Ascending aorta (tissue), 2 donors: ENCODE measurements at regions not wholly inside any gene's neighbourhood (a gene's known extent, or its start where the extent isn't known, plus 50 kb on each side); places are given as distances from the start of the nearest gene placed in this dataset.

ENCODE experiments used
- DNase-seq, 2 donors: peaks; one replicate each; pipeline ENCODE4 v3.0.0-alpha.2; 2019; ENCODE audit warnings: low spot score in 2 of 2
- H3K27ac ChIP-seq, 2 donors: fragments of 200-600 bp; sonication (generic); one replicate each; pipeline ENCODE4 v1.5.1; 2016 to 2017; ENCODE audit warnings: mild to moderate bottlenecking in 1 of 2
- H3K27me3 ChIP-seq: fragments of 200-600 bp; sonication (generic); one replicate; pipeline ENCODE4 v1.5.1; 2017
- H3K36me3 ChIP-seq, 2 donors: fragments of 200-600 bp; sonication (generic); one replicate each; pipeline ENCODE4 v1.5.1; 2016
- H3K4me1 ChIP-seq, 2 donors: fragments of 200-600 bp; sonication (generic); one replicate each; pipeline ENCODE4 v1.5.1; 2016 to 2017; ENCODE audit warnings: mild to moderate bottlenecking in 1 of 2
- H3K4me3 ChIP-seq, 2 donors: fragments of 200-600 bp; sonication (generic); one replicate each; pipeline ENCODE4 v1.5.1; 2016 to 2017; ENCODE audit warnings: mild to moderate bottlenecking in 1 of 2
- H3K9me3 ChIP-seq, 2 donors: fragments of 200-600 bp; sonication (generic); one replicate each; pipeline ENCODE4 v1.5.1; 2016
- intact Hi-C: fragments of 100-400 bp; cut with DNase I; formaldehyde crosslinking; loops from one replicate; pipeline ENCODE4 v1.15.1; 2023
- TF ChIP-seq, protein P1 (sequence below), 3 experiments: fragments of 200-600 bp in 2 of 3; fragments of 450-650 bp in 1 of 3; sonication (generic) in 2 of 3; IDR thresholded peaks; one replicate each; pipeline ENCODE4 v1.5.1; 2016 to 2019; ENCODE audit warnings: antibody characterized with exemption in 3 of 3, mild to moderate bottlenecking in 1 of 3, moderate library complexity in 1 of 3

DNA sequence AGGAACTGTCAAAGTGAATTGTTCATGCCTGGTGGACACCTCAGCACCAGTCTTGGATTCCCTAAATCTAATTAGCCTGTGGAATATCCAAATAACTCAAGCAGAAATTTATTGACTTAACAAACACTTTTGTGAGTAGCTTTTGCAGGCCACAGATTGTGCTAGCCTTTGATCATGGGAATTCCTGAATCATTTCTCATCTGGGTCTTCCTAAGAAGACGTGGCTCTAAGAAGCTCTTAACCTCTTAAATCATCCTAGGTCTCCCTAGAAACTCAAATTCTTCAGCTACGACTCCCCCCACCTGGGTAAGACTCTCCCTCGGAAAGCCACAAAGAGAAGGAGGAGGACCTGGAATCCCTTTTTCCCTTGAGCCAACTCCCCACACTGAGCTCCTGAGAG lies 53.8 kb upstream of the PSEN2 start:
- Histone ChIP-seq H3K27me3 (no peaks in the 10 kb centered on the region), H3K4me3 (no peak overlapping the region), H3K4me1 (peaks cover 1 to 12% of the 10 kb centered on the region in 2 donors), H3K9me3 (no peaks in the 10 kb centered on the region), H3K27ac (no peak overlapping the region), H3K36me3 (no peaks in the 10 kb centered on the region)
- intact Hi-C loops = no loop called here
- no peak for DNase-seq
- TF ChIP-seq, protein P1, sequence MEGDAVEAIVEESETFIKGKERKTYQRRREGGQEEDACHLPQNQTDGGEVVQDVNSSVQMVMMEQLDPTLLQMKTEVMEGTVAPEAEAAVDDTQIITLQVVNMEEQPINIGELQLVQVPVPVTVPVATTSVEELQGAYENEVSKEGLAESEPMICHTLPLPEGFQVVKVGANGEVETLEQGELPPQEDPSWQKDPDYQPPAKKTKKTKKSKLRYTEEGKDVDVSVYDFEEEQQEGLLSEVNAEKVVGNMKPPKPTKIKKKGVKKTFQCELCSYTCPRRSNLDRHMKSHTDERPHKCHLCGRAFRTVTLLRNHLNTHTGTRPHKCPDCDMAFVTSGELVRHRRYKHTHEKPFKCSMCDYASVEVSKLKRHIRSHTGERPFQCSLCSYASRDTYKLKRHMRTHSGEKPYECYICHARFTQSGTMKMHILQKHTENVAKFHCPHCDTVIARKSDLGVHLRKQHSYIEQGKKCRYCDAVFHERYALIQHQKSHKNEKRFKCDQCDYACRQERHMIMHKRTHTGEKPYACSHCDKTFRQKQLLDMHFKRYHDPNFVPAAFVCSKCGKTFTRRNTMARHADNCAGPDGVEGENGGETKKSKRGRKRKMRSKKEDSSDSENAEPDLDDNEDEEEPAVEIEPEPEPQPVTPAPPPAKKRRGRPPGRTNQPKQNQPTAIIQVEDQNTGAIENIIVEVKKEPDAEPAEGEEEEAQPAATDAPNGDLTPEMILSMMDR (IDR thresholded peaks at IDR 0.05) = no peak

DNA sequence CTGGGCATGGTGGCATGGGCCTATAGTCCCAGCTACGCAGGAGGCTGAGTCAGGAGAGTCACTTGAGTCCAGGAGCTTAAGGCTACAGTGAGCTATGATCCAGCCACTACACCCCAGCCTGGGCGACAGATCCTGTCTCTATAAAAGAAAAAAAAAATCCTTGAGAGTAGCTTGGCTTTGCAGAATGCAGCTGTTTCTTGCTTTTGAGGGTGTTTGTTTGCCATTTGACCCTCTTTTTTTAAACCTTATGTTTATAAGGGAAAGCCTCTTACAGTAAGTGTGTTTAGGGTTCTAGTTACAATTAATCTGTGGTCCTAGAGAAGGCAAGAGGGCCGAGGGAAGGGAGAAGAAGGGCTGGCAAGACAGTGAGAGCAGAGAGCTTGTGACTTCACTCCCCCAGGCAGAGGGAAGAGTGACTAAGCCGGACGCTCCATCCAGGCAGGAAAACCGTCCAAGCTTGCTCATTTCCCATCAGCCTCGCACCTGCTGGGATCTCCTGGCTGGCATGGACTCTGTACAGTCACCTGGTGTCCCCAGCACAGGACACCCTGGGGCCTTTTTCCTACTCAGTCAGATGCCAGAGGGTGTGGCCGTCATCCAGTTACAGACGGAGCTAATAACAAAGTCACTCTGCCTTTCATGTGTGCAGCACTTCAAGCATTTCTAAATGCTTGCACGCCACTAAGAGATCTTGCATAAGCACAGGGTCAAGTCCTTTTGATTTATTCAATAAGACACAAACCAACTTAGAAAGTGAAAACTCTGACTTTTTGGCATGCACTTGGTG lies 55.5 kb upstream of the PSEN2 start:
- DNase-seq = peak; percentile 23 to 80
- Histone ChIP-seq H3K4me3 (no peak overlapping the region), H3K9me3 (no peaks in the 10 kb centered on the region), H3K27me3 (no peaks in the 10 kb centered on the region), H3K4me1 (peaks cover 0 to 10% of the 10 kb centered on the region in 2 donors), H3K36me3 (no peaks in the 10 kb centered on the region), H3K27ac (peak overlapping the region; percentile 59 to 64)
- TF ChIP-seq, protein P1 (IDR thresholded peaks at IDR 0.05) = no peak
- intact Hi-C loops = no loop called here

DNA sequence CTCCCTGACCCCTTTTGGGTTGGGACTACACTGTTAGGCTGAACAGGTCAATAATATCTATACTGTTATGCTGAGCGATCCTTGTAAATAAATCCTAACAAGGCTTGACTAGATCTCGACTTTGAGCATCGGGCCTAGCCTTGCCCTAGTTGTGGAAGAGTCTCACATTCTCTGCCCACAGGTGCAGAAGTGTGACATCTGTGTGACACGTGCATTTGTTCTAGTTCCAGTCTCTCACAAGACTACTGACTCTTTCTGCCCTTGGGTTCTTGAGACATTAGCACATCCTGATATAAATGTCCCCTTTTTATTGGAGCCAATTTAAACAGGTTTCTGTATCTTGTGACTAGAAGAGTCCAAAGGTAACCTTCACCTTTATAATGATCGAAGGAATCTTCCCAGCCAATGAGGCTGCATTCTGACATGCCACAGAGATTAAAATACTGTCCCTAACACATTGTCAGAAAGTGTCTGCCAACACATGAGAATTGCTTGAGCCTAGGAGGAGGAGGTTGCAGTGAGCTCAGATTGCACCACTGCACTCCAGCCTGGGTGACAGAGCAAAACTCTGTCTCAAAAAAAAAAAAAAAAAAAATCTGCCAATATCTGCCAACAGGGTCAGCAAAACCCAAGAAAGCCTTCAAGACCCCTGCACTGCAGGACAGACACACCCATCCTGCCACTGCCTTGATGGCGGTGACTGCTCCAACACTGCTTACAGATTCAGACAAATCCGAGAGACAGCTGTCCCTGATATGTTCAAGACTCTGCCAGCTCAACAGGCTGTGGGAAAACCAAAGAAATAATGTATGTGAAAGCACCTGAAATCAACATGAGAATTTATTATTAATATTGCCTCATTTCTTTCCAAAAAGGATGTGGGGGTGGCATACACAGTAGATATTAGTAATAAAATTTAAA lies 56.5 kb upstream of the PSEN2 start:
- Histone ChIP-seq H3K27ac (peak overlapping the region; percentile 59 to 64), H3K4me1 (peaks cover 0 to 10% of the 10 kb centered on the region in 2 donors), H3K4me3 (no peak overlapping the region), H3K27me3 (no peaks in the 10 kb centered on the region), H3K36me3 (no peaks in the 10 kb centered on the region), H3K9me3 (no peaks in the 10 kb centered on the region)
- intact Hi-C loops = no loop called here
- TF ChIP-seq, protein P1 (IDR thresholded peaks at IDR 0.05) = no peak
- DNase-seq = no peak

DNA sequence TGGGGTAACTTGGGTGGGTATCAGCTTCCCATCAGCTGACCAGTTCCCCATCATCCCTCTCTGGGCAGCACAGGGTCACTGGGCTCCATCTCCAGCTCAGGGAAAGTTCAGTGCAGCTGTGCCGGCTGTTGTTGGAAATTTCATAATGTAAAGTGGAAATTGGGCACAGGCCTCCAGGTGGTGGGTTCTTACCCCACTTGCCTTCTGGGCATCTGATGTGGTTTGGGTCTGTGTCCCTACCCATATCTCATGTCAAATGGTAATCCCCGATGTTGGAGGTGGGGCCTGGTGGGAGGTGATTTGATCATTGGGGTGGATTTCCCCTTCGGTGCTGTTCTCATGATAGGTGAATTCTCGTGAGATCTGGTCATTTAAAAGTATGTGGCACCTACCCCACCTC lies 59.7 kb upstream of the PSEN2 start:
- Histone ChIP-seq H3K27me3 (no peaks in the 10 kb centered on the region), H3K27ac (no peak overlapping the region), H3K9me3 (no peaks in the 10 kb centered on the region), H3K36me3 (no peaks in the 10 kb centered on the region), H3K4me3 (no peak overlapping the region), H3K4me1 (peaks cover 0 to 10% of the 10 kb centered on the region in 2 donors)
- intact Hi-C loops = no loop called here
- TF ChIP-seq, protein P1 (IDR thresholded peaks at IDR 0.05) = no peak
- no peak for DNase-seq

DNA sequence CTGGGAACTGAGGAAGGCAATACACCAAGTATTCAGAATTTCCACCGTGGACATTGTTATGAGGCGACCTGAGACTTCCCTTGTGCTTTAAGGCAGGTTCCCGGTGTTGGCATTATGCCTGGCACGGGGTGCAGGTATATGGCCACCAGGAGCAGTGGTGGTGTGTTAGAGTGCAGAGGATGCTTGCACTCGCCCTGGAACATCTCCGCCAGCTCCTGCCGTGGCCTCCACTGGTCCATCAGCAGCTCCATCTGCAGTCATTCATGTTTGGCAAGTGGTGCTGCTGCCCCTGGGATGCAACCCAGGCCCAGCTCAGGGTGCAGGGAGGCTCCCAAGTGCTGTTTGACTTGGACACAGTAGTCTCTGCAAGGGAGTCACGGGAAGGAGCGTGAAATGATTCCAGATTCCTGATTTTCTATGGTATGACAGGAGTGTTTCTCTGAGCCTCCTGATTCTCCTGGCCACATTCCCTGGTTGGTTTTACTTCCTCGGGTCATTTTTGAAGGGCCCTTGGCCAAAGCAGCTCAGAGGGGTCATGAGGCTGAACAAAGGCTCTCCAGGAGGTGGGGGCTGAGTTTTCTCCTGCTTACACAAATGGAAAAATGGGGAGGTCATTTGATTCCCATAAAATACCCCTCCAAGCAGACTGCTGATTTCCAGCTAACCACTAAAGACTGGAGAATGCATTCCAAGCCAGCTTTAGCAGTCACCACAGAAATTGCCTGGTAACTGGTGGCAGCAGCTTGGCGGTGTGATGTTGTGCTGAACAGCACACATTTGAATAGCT lies 60.4 kb upstream of the PSEN2 start:
- Histone ChIP-seq H3K9me3 (no peaks in the 10 kb centered on the region), H3K36me3 (no peaks in the 10 kb centered on the region), H3K4me1 (peaks cover 0 to 5% of the 10 kb centered on the region in 2 donors), H3K27ac (no peak overlapping the region), H3K4me3 (no peak overlapping the region), H3K27me3 (no peaks in the 10 kb centered on the region)
- intact Hi-C loops = no loop called here
- DNase-seq = no peak
- TF ChIP-seq, protein P1 (IDR thresholded peaks at IDR 0.05) = no peak
